ENCODE measurements at regions not wholly inside any gene's neighbourhood (a gene's known extent, or its start where the extent isn't known, plus 50 kb on each side); places are given as distances from the start of the nearest gene placed in this dataset.
"Not testable (repeated sequence)": the region's sequence is repeated elsewhere in the genome, so short reads cannot be mapped to it uniquely, and the experiment has no call there.

DNA sequence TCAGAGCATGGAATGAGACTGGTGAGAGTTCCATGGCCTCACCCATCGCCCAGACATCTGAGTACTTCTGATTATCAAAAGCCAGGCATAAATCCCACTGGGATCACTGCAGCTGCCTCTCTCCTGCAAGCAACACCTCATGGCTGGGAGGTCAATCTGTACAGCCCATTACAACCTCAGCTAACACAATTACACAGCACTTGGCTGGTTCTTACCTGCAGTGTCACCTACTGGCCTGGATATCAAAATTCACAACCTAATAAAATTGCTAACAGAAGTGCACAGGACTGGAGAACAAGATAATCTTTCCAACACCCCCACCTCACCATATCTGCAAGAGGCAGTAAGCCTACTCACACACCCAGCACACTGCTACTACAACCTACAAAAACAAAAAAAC, 341.7 kb upstream of the NDST3 start:
- Histone ChIP-seq H3K4me1 (ENCODE audit: insufficient read depth, low read length) (no peaks in the 10 kb centered on the region), H3K4me3 (ENCODE audit: low read length) (no peak overlapping the region), H3K27me3 (ENCODE audit: insufficient read depth, low read length) (no peaks in the 10 kb centered on the region), H3K9me3 (ENCODE audit: low read length) (no peaks in the 10 kb centered on the region), H2AFZ (ENCODE audit: low read depth, low read length) (no peak overlapping the region), H3K36me3 (ENCODE audit: insufficient read depth, low read length) (no peaks in the 10 kb centered on the region)

DNA sequence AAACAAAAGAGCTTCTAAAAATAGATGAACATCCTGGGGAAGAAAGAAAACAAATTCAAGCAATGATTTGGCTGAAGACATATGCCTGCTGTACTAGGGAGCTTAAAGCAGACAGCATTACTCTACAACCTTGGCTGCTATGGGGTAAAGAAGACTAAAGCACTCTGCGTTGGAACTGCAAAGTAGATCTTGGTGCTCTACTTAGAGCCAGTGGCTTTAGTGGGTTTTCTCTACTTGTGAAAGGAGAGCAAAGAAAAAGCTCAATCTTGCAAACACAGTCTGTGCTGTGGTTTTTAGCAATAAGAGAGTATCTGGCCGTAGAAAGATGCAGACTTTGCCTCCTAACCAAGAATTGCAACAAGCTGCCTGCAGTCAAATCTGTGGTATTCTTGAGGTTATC, 334.7 kb upstream of the NDST3 start:
- Histone ChIP-seq H2AFZ (ENCODE audit: low read depth, low read length) (no peak overlapping the region), H3K9me3 (ENCODE audit: low read length) (no peaks in the 10 kb centered on the region), H3K36me3 (ENCODE audit: insufficient read depth, low read length) (no peaks in the 10 kb centered on the region), H3K4me1 (ENCODE audit: insufficient read depth, low read length) (no peaks in the 10 kb centered on the region), H3K27me3 (ENCODE audit: insufficient read depth, low read length) (no peaks in the 10 kb centered on the region), H3K4me3 (ENCODE audit: low read length) (no peak overlapping the region)

DNA sequence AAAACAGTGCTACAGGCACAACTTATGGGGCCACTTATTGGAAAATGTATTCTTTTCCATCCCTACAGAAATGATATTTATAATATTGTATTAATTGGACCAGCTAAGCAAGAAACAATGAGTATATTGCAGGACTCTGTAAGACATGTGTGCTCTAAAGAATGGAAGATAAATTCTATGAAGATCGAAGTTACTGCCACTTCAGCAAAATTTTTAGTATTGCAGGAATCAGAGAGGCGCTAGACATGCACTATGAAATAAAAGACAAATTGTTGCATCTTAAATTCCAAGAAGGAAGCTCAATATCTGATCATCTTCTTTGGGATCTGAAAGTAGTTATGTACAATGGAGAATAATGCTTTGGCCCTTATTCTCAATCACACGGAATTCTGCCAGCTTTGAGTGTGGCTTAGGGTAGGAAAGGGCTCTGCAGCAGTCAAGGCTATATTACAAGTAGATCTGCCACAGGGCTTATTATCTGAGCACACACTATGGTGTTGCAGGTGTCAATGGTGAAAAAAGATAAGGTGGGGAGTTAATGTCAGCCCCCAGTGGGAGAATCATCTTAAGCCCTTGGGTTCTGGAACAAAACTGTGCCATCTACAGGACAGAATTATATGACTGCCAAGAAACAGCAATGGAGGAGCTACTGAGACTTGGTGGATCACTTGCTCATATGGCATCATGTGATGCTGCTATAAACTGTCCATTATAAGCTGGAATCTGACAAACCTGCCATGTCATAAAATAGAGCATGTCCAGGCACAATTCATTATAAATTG, 334.0 kb upstream of the NDST3 start:
- H3K9me3 ChIP-seq (ENCODE audit: low read length): no peaks in the 10 kb centered on the region
- no peaks in the 10 kb centered on the region for H3K27me3 ChIP-seq (ENCODE audit: insufficient read depth, low read length)
- H3K36me3 ChIP-seq (ENCODE audit: insufficient read depth, low read length): no peaks in the 10 kb centered on the region
- no peaks in the 10 kb centered on the region for H3K4me1 ChIP-seq (ENCODE audit: insufficient read depth, low read length)
- no peak overlapping the region for H3K4me3 ChIP-seq (ENCODE audit: low read length)
- H2AFZ ChIP-seq (ENCODE audit: low read depth, low read length): no peak overlapping the region

DNA sequence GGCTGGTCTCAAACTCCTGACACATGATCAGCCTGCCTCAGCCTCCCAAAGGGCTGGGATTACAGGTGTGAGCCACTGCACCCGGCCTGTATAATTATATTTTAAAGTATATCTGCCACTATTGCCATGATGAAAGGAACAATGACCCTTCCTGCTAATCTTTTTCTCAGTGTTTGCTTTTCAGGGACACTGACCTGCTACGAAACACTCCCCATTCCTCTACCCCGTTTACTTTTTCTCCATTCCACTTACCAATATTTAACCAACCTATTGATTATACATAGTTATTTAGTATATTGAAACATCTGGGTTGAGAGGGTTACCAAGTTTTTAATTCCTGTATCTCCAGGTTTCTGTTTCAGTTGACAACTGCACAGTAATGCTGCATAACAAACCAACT, 331.9 kb upstream of the NDST3 start:
- H3K4me1 ChIP-seq (ENCODE audit: insufficient read depth, low read length): no peaks in the 10 kb centered on the region
- no peaks in the 10 kb centered on the region for H3K36me3 ChIP-seq (ENCODE audit: insufficient read depth, low read length)
- H3K4me3 ChIP-seq (ENCODE audit: low read length): no peak overlapping the region
- no peaks in the 10 kb centered on the region for H3K27me3 ChIP-seq (ENCODE audit: insufficient read depth, low read length)
- no peak overlapping the region for H2AFZ ChIP-seq (ENCODE audit: low read depth, low read length)
- H3K9me3 ChIP-seq (ENCODE audit: low read length): no peaks in the 10 kb centered on the region

DNA sequence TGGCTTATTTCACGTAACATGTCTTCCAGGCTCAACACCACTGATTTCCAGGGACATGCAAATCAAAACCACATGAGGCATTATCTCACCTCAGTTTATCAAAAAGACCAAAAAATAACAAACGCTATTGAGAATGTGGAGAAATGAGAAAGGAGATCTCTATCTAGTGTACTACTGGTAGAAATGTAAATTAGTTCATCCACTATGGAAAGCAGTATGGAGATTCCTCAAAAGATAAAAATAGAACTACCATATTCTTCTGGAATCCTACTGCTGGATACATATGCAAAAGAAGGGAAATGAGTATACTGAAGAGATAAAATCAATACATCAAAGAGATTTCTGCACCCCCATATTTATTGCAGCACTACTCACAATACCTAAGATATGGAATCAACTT, 329.6 kb upstream of the NDST3 start:
- Histone ChIP-seq H3K36me3 (ENCODE audit: insufficient read depth, low read length) (no peaks in the 10 kb centered on the region), H3K4me3 (ENCODE audit: low read length) (no peak overlapping the region), H2AFZ (ENCODE audit: low read depth, low read length) (no peak overlapping the region), H3K27me3 (ENCODE audit: insufficient read depth, low read length) (no peaks in the 10 kb centered on the region), H3K9me3 (ENCODE audit: low read length) (no peaks in the 10 kb centered on the region), H3K4me1 (ENCODE audit: insufficient read depth, low read length) (no peaks in the 10 kb centered on the region)

DNA sequence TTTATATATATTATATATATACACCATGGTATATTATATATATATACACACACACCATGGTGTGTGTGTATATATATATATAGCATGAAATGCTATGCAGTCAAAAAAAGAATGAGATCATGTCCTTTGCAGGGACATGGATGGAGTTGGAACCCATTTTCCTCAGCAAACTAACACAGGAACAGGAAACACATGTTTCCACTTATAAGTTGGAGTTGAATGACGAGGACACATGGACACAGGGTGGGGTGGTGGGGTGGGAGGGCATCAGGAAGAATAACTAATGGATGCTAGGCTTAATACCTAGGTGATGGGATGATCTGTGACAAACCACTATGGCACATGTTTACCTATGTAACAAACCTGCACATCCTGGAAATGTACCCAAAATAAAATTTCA, 293.6 kb upstream of the NDST3 start:
- Histone ChIP-seq H3K36me3 (ENCODE audit: insufficient read depth, low read length) (no peaks in the 10 kb centered on the region), H3K9me3 (ENCODE audit: low read length) (no peaks in the 10 kb centered on the region), H3K27me3 (ENCODE audit: insufficient read depth, low read length) (no peaks in the 10 kb centered on the region), H2AFZ (ENCODE audit: low read depth, low read length) (no peak overlapping the region), H3K4me3 (ENCODE audit: low read length) (no peak overlapping the region), H3K4me1 (ENCODE audit: insufficient read depth, low read length) (no peaks in the 10 kb centered on the region)

DNA sequence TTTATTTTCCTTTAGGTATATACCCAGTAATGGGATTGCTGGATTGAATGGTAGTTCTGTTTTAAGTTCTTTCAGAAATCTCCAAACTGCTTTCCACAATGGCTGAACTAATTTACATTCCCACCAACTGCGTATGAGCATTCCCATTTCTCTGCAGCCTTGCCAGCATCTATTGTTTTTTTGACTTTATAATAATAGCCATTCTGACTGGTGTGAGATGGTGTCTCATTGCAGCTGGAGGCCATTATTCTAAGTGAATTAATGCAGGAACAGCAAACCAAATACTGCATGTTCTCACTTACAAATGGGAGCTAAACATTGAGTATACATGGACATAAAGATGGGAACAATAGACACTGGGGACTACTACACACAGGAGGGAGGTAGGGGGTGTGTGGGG, 288.9 kb upstream of the NDST3 start:
- H3K4me1 ChIP-seq (ENCODE audit: insufficient read depth, low read length); H3K36me3 ChIP-seq (ENCODE audit: insufficient read depth, low read length); H2AFZ ChIP-seq (ENCODE audit: low read depth, low read length); H3K9me3 ChIP-seq (ENCODE audit: low read length); H3K27me3 ChIP-seq (ENCODE audit: insufficient read depth, low read length); H3K4me3 ChIP-seq (ENCODE audit: low read length): not testable (repeated sequence)

DNA sequence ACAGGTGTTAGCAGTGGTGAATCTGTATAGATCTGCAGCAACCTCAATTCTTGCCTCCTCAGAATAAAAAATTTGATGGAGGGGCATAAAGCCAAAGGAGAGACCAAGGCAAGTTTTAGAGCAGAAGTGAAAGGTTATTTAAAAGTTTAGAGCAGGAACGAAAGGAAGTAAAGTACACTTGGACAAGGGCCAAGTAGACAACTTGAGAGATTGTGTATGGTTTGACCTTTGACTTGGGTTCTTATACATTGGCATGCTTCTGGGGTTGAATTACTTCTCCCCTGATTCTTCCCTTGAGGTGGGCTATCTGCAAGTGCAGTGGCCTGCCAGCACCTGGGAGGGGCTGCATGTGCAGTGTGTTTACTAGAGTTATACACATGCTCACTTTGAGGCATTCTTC, 278.8 kb upstream of the NDST3 start:
- Histone ChIP-seq H3K4me3 (ENCODE audit: low read length) (no peak overlapping the region), H3K36me3 (ENCODE audit: insufficient read depth, low read length) (no peaks in the 10 kb centered on the region), H3K4me1 (ENCODE audit: insufficient read depth, low read length) (no peaks in the 10 kb centered on the region), H2AFZ (ENCODE audit: low read depth, low read length) (no peak overlapping the region), H3K27me3 (ENCODE audit: insufficient read depth, low read length) (no peaks in the 10 kb centered on the region), H3K9me3 (ENCODE audit: low read length) (peaks cover 2% of the 10 kb centered on the region)

DNA sequence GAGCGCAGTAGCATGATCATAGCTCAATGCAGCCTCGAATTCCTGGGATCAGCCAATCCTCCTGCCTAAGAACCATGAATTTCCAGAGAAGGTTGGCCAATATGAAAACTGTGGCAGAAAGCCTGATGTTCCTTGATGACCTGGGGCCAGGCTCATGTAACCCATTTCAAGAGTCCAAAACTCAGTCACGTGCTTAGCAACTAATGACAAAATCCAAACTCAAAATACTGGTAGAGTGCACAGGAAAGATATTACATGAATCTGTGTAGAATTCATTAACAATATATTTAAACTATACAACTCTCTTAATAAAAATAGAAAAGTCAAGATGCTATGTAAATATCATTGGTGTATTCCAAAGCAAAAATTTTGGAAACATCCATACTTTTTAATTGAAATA, 265.7 kb upstream of the NDST3 start:
- Histone ChIP-seq H3K36me3 (ENCODE audit: insufficient read depth, low read length) (no peaks in the 10 kb centered on the region), H3K27me3 (ENCODE audit: insufficient read depth, low read length) (no peaks in the 10 kb centered on the region), H2AFZ (ENCODE audit: low read depth, low read length) (no peak overlapping the region), H3K4me3 (ENCODE audit: low read length) (no peak overlapping the region), H3K9me3 (ENCODE audit: low read length) (no peaks in the 10 kb centered on the region), H3K4me1 (ENCODE audit: insufficient read depth, low read length) (no peaks in the 10 kb centered on the region)

DNA sequence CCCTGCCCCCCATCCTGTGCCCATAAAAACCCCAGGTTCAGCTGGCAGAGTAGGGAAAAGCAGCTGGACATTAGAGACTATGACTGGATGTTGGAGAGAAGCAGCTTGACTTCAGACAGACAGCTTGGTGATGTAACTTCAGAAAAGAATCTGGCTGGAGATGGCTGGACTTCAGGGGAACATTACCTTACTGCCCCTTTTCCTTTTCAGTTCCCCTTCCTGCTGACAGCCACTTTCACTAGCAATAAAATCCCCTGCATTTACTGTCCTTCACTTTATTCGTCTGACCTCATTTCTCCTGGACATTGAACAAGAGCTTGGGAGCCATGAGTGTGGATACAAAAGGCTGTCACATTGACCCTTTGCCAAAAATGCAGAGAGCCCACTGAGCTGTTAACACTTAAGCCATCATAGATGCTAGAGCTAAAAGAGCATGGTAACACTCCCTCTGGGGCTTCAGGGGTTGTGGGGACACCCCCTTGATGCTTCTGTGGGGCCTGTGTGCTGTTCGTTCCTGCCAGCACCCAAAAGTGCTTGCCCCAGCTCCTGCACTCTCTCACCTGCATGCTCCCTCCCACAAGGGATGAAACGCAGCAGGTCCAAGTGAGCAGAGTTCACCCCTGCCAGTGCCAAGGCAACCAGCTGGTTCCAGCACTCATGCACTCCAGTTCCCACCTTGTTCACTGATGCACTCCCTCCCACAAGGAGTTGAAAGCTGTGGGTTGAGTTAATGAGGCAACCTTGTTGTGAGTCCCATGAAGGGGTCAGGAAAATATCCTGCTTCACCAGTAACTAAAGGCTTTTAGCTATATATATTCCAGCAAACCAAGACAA, 263.8 kb upstream of the NDST3 start:
- Histone ChIP-seq H3K36me3 (ENCODE audit: insufficient read depth, low read length) (no peaks in the 10 kb centered on the region), H2AFZ (ENCODE audit: low read depth, low read length) (no peak overlapping the region), H3K4me3 (ENCODE audit: low read length) (no peak overlapping the region), H3K27me3 (ENCODE audit: insufficient read depth, low read length) (no peaks in the 10 kb centered on the region), H3K4me1 (ENCODE audit: insufficient read depth, low read length) (no peaks in the 10 kb centered on the region), H3K9me3 (ENCODE audit: low read length) (no peaks in the 10 kb centered on the region)

DNA sequence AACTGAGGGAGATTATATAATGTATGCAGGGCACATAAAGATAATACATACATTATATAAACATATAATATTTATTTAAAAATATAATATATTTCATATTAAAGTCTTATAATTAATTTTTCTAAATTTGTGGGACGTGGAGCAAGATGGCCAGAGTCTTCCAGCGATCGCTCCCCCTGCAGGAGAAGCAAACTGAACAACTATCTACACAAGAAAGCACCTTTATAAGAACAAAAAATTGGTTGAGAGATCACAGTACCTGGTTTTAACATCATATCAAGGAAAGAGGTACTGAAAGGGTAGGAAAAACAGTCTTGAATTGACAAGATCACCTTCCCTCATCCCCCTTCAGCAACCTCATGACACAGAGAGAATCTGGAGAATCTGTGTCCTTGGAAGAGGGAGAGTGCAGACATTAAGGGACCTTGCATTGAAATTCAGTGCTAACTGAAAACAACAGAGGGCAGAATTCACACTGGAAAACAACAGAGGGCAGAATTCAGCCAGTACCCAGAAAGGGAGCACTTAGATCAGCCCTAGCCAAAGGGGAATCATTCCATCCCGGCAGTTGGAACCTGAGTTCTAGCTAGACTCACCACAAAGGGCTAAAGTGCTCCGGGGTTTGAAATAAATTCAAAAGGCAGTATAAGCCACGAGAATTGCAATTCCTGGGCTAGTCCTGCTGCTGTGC, 262.5 kb upstream of the NDST3 start:
- H2AFZ ChIP-seq (ENCODE audit: low read depth, low read length): no peak overlapping the region
- H3K27me3 ChIP-seq (ENCODE audit: insufficient read depth, low read length): no peaks in the 10 kb centered on the region
- no peaks in the 10 kb centered on the region for H3K9me3 ChIP-seq (ENCODE audit: low read length)
- H3K4me3 ChIP-seq (ENCODE audit: low read length): no peak overlapping the region
- H3K36me3 ChIP-seq (ENCODE audit: insufficient read depth, low read length): no peaks in the 10 kb centered on the region
- H3K4me1 ChIP-seq (ENCODE audit: insufficient read depth, low read length): no peaks in the 10 kb centered on the region

DNA sequence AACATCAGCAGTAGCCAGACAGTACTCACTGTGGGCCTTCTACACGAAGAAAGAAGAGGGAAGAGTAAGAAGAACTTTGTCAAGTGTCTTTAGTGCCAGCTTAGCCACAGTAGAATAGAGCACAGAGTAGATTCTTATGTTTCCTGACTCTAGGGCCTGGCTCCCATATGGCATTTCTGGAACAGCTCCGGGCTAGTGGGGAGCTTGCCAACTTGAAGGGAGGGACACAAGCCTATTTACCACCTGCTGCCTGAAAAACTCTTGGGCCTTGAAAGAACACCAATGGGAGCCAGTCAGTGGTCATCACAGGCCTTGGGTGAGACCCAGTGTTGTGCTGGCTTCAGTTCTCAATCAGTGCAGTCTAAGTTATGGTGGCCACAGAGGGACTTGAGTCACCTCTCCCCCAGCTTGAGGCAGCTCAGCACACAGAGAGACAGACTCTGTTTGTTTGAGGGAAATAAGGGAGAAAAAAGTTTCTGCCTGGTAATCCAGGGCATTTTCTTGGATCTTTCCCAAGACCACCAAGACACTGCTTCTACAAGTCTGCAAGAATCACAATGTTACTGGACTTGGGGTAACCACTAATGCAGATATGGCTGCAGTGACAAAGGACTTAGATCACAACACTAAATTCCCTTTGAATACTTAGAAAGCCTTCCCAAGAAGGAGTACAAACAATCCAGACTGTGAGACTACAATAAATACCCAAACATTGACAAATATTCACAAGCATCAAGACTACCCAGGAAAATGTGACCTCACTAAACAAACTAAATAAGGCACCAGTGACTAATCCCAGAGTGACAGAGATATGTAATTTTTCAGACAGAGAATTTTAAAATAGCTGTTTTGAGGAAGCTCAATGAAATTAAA, 261.0 kb upstream of the NDST3 start:
- Histone ChIP-seq H3K9me3 (ENCODE audit: low read length) (no peaks in the 10 kb centered on the region), H3K36me3 (ENCODE audit: insufficient read depth, low read length) (no peaks in the 10 kb centered on the region), H3K4me3 (ENCODE audit: low read length) (no peak overlapping the region), H3K4me1 (ENCODE audit: insufficient read depth, low read length) (no peaks in the 10 kb centered on the region), H2AFZ (ENCODE audit: low read depth, low read length) (no peak overlapping the region), H3K27me3 (ENCODE audit: insufficient read depth, low read length) (no peaks in the 10 kb centered on the region)

All from neuron (in vitro differentiated cells).